ENCODE measurements at regions not wholly inside any gene's neighbourhood (a gene's known extent, or its start where the extent isn't known, plus 50 kb on each side); places are given as distances from the start of the nearest gene placed in this dataset.
"Not testable (repeated sequence)": the region's sequence is repeated elsewhere in the genome, so short reads cannot be mapped to it uniquely, and the experiment has no call there.

DNA sequence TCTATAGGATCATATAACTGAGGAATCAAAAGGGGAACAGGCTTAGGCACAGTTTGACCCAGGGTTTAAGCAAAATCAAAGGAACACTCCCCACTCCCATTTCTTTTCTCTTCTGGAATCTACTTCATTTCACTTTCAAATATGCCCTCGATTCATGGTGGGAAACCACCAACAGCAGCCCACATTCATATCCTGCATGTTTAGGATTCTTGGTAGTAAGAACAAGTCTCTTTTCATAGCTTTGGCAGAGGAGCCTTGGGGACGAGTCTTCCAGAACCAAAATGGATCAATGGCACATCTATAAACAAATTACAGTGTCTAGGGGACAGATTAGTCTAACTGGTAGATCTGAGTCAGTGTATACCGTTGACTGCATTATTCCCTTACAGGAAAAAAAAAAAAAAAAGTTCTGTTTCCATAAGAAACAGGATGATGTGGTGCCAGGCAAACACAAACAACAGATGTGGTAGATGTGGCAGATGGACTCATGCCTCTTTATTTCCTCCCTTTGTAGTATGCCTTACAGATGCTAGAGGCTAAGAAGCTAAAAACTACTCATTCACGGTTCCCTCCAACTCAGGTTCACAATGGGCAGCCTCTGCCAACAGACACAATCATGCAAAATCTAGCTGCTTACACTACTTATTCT, 578.3 kb upstream of the ADAMTS9 start:
- H3K9ac ChIP-seq (ENCODE audit: low read depth in 1 of 3, low read length in 3 of 3), result no peak overlapping the region
- no peak overlapping the region for H3K4me3 ChIP-seq (ENCODE audit: low read length in 3 of 3)
- no peaks in the 10 kb centered on the region for H3K27me3 ChIP-seq (ENCODE audit: control insufficient read depth in 3 of 3, insufficient read depth in 3 of 3, low read length in 3 of 3)
- H3K9me3 ChIP-seq (ENCODE audit: control insufficient read depth in 3 of 3, low read length in 3 of 3), result no peaks in the 10 kb centered on the region
- H3K36me3 ChIP-seq (ENCODE audit: control insufficient read depth in 3 of 3, insufficient read depth in 3 of 3, low read length in 3 of 3), result no peaks in the 10 kb centered on the region
- no peak overlapping the region for H3K27ac ChIP-seq (ENCODE audit: low read depth, low read length)
- H3K4me1 ChIP-seq (ENCODE audit: control insufficient read depth in 3 of 3, insufficient read depth in 3 of 3, low read length in 3 of 3), result no peaks in the 10 kb centered on the region

DNA sequence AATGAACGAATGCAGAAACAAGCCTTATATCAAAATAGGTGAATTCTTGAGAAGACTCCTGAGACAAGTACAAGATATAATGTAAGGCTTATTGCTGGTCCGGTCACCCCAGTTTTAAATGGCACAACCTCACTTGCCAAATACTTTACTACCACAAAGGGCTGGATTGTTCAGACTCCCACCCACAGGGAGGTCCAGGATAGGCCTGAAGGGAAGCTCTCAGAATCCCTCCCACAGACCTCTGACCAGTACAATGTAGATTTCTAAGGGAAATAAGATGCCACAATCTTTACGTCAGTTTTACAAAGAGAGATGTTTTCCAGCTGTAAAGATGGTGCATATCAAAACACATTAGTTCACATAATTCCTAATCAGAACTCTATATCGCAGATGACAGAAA, 577.7 kb upstream of the ADAMTS9 start:
- no peaks in the 10 kb centered on the region for H3K27me3 ChIP-seq (ENCODE audit: control insufficient read depth in 3 of 3, insufficient read depth in 3 of 3, low read length in 3 of 3)
- H3K36me3 ChIP-seq (ENCODE audit: control insufficient read depth in 3 of 3, insufficient read depth in 3 of 3, low read length in 3 of 3), result no peaks in the 10 kb centered on the region
- H3K4me3 ChIP-seq (ENCODE audit: low read length in 3 of 3), result no peak overlapping the region
- H3K4me1 ChIP-seq (ENCODE audit: control insufficient read depth in 3 of 3, insufficient read depth in 3 of 3, low read length in 3 of 3), result no peaks in the 10 kb centered on the region
- no peak overlapping the region for H3K9ac ChIP-seq (ENCODE audit: low read depth in 1 of 3, low read length in 3 of 3)
- H3K9me3 ChIP-seq (ENCODE audit: control insufficient read depth in 3 of 3, low read length in 3 of 3), result no peaks in the 10 kb centered on the region
- H3K27ac ChIP-seq (ENCODE audit: low read depth, low read length), result no peak overlapping the region

DNA sequence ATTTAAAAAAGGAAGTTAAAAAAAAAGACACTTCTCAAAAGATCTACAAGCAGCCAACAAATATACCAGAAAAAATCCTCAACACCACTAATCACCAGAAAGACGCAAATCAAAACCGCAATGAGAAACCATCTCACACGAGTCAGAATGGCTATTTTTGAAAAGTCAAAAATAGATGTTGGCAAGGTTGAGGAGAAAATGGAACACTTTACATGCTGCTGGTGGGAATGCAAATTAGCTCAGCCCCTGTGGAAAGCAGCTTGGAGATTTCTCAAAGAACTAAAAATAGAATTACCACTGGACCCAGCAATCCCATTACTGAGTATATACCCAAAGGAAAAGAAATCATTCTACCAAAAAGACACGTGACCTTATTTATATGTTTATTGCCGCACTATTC, 574.7 kb upstream of the ADAMTS9 start:
- Histone ChIP-seq H3K9ac (ENCODE audit: low read depth in 1 of 3, low read length in 3 of 3) (no peak overlapping the region), H3K27me3 (ENCODE audit: control insufficient read depth in 3 of 3, insufficient read depth in 3 of 3, low read length in 3 of 3) (no peaks in the 10 kb centered on the region)

DNA sequence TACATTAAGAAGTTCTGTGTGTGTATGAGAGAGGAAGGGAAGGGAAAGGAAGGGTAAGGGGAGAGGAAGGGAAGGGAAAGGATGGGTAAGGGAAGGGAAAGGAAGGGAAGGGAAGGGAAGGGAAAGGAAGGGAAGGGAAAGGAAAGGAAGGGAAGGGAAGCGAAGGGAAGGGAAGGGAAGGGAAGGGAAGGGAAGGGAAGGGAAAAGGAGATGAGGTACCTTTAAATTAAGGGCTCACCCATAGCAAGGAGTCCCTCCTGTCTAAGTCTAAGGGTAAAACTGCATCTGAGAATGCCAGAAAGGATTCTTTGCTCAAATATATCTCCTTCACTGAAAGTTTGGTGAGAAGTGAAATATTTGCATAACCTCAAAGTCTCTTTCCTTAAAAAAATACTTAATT, 572.1 kb upstream of the ADAMTS9 start:
- Histone ChIP-seq H3K4me1 (ENCODE audit: control insufficient read depth in 3 of 3, insufficient read depth in 3 of 3, low read length in 3 of 3) (no peaks in the 10 kb centered on the region), H3K4me3 (ENCODE audit: low read length in 3 of 3) (no peak overlapping the region), H3K27ac (ENCODE audit: low read depth, low read length) (no peak overlapping the region), H3K9me3 (ENCODE audit: control insufficient read depth in 3 of 3, low read length in 3 of 3) (no peaks in the 10 kb centered on the region), H3K9ac (ENCODE audit: low read depth in 1 of 3, low read length in 3 of 3) (no peak overlapping the region), H3K27me3 (ENCODE audit: control insufficient read depth in 3 of 3, insufficient read depth in 3 of 3, low read length in 3 of 3) (no peaks in the 10 kb centered on the region), H3K36me3 (ENCODE audit: control insufficient read depth in 3 of 3, insufficient read depth in 3 of 3, low read length in 3 of 3) (no peaks in the 10 kb centered on the region)

More for the DNA sequence above, 574.7 kb upstream of the ADAMTS9 start:
- Histone ChIP-seq H3K36me3 (ENCODE audit: control insufficient read depth in 3 of 3, insufficient read depth in 3 of 3, low read length in 3 of 3) (no peaks in the 10 kb centered on the region), H3K4me3 (ENCODE audit: low read length in 3 of 3) (no peak overlapping the region), H3K9me3 (ENCODE audit: control insufficient read depth in 3 of 3, low read length in 3 of 3) (no peaks in the 10 kb centered on the region), H3K4me1 (ENCODE audit: control insufficient read depth in 3 of 3, insufficient read depth in 3 of 3, low read length in 3 of 3) (no peaks in the 10 kb centered on the region), H3K27ac (ENCODE audit: low read depth, low read length) (no peak overlapping the region)

DNA sequence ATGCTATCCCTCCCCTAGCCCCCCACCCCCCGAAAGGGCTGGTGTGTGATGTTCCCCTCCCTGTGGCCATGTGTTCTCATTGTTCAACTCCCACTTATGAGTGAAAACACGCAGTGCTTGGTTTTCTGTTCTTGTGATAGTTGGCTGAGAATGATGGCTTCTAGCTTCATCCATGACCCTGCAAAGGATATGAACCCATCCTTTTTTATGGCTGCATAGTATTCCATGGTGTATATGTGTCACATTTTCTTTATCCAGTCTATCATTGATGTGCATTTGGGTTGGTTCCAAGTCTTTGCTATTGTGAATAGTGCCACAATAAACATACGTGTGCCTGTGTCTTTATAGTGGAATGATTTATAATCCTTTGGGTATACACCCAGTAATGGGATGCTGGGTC, 565.1 kb upstream of the ADAMTS9 start:
- not testable (repeated sequence) for H3K27me3 ChIP-seq (ENCODE audit: control insufficient read depth in 3 of 3, insufficient read depth in 3 of 3, low read length in 3 of 3); H3K4me3 ChIP-seq (ENCODE audit: low read length in 3 of 3); H3K27ac ChIP-seq (ENCODE audit: low read depth, low read length); H3K4me1 ChIP-seq (ENCODE audit: control insufficient read depth in 3 of 3, insufficient read depth in 3 of 3, low read length in 3 of 3); H3K36me3 ChIP-seq (ENCODE audit: control insufficient read depth in 3 of 3, insufficient read depth in 3 of 3, low read length in 3 of 3); H3K9me3 ChIP-seq (ENCODE audit: control insufficient read depth in 3 of 3, low read length in 3 of 3); H3K9ac ChIP-seq (ENCODE audit: low read depth in 1 of 3, low read length in 3 of 3)

DNA sequence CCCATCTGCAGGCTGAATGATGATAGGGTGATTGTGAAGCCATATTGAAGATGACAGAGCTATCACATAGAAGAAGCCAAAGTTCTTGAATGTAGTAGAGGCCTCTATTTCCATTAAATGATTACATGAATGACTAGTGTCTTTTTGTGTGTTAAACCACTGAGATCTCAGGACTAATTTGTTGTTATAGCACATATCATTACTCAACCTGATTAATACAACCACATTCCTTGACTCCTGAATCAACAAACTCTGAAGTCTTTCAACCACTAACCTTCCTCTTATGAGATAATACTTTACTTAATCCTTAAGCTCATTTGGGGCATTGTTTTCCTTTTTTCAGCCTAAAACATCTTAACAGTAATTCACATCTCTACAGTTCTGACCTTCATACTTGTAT, 564.5 kb upstream of the ADAMTS9 start:
- no peak overlapping the region for H3K27ac ChIP-seq (ENCODE audit: low read depth, low read length)
- H3K27me3 ChIP-seq (ENCODE audit: control insufficient read depth in 3 of 3, insufficient read depth in 3 of 3, low read length in 3 of 3), result no peaks in the 10 kb centered on the region
- H3K9ac ChIP-seq (ENCODE audit: low read depth in 1 of 3, low read length in 3 of 3), result no peak overlapping the region
- no peaks in the 10 kb centered on the region for H3K4me1 ChIP-seq (ENCODE audit: control insufficient read depth in 3 of 3, insufficient read depth in 3 of 3, low read length in 3 of 3)
- no peak overlapping the region for H3K4me3 ChIP-seq (ENCODE audit: low read length in 3 of 3)
- no peaks in the 10 kb centered on the region for H3K36me3 ChIP-seq (ENCODE audit: control insufficient read depth in 3 of 3, insufficient read depth in 3 of 3, low read length in 3 of 3)
- no peaks in the 10 kb centered on the region for H3K9me3 ChIP-seq (ENCODE audit: control insufficient read depth in 3 of 3, low read length in 3 of 3)

DNA sequence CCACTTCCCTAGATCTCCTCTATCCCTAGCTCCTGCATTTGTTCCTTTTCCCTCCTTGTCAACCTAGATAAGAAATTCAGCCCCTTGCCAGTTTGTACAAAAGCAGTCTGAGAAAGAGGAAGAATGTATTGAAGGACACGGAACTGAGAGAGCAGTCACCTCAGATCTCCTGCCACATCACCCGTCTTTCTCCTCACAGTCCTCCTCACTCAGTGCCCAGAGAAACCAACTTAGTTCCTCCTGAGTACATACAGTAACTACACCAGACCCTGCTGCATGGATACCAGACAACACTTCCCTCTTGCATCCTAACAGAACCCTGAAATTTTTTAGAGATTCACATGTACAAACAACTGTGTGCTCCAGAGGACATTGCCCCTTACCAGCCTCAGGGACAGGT, 563.6 kb upstream of the ADAMTS9 start:
- H3K36me3 ChIP-seq (ENCODE audit: control insufficient read depth in 3 of 3, insufficient read depth in 3 of 3, low read length in 3 of 3), result no peaks in the 10 kb centered on the region
- H3K4me1 ChIP-seq (ENCODE audit: control insufficient read depth in 3 of 3, insufficient read depth in 3 of 3, low read length in 3 of 3), result no peaks in the 10 kb centered on the region
- no peak overlapping the region for H3K9ac ChIP-seq (ENCODE audit: low read depth in 1 of 3, low read length in 3 of 3)
- no peak overlapping the region for H3K27ac ChIP-seq (ENCODE audit: low read depth, low read length)
- H3K9me3 ChIP-seq (ENCODE audit: control insufficient read depth in 3 of 3, low read length in 3 of 3), result no peaks in the 10 kb centered on the region
- H3K4me3 ChIP-seq (ENCODE audit: low read length in 3 of 3), result no peak overlapping the region
- no peaks in the 10 kb centered on the region for H3K27me3 ChIP-seq (ENCODE audit: control insufficient read depth in 3 of 3, insufficient read depth in 3 of 3, low read length in 3 of 3)

DNA sequence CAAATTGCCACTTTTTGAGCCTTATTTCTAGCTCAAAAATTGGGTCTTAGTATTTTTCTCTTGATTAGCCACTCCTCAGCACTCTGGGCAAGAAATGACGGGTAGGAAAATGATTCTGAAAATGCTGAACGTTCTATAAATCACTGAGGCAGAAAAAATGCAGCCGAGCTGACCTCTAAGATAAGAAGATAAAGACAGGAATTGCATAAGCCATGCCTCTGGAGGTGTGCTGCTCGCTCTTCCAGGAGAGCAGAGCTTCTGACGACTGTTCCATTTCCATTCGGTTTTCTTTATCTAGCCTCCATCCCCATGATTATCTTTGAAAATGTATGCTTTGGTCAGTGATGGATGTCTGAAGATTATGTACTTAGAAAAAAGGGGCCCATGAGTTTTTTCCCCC, 558.8 kb upstream of the ADAMTS9 start:
- H3K9ac ChIP-seq (ENCODE audit: low read depth in 1 of 3, low read length in 3 of 3), result no peak overlapping the region
- no peak overlapping the region for H3K4me3 ChIP-seq (ENCODE audit: low read length in 3 of 3)
- H3K9me3 ChIP-seq (ENCODE audit: control insufficient read depth in 3 of 3, low read length in 3 of 3), result no peaks in the 10 kb centered on the region
- H3K36me3 ChIP-seq (ENCODE audit: control insufficient read depth in 3 of 3, insufficient read depth in 3 of 3, low read length in 3 of 3), result no peaks in the 10 kb centered on the region
- H3K27me3 ChIP-seq (ENCODE audit: control insufficient read depth in 3 of 3, insufficient read depth in 3 of 3, low read length in 3 of 3), result no peaks in the 10 kb centered on the region
- H3K4me1 ChIP-seq (ENCODE audit: control insufficient read depth in 3 of 3, insufficient read depth in 3 of 3, low read length in 3 of 3), result peaks cover 0 to 2% (median 0%) of the 10 kb centered on the region in 3 donors
- no peak overlapping the region for H3K27ac ChIP-seq (ENCODE audit: low read depth, low read length)

DNA sequence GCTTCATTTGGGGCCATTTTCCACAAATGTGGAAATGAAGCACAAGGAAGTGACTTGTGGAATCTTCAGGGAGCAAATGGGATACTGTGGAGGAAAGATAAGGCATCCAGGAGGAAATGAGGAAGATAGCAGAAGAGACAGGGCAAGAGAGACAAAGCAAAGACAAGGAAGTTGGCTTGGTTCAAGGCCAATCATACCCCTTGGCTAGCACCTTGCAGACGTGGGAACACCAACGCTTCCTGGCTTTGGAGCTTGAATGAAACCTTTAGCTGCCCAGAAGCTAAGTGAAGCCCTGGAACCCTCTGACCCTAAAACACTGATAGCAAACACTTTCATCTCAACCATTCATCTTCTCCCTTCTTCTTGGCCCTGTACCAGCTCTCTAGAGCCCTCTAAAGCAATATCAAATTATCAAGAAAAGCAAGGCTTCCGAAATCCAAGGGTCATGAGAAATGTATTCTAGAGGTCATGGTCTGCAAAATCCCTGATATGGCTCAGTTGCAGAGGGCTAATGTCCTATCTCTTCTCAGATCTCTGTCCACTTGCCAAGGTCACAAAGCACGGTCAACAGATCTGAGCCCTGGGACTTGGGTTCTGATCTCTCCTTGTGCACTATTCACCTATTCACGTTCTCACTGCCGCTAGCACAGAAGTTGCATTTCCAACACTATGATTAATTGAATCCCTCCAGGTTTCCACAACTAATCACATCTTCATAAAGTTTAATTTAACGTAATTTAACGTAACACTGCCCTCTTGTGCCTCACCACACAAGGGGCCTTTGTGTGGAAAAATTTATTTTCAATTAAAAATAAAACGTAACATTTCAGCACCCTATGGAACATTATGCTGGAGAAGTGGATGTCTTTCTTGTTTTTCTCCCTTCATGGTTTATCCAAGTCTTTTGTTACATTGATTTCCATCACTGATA, 557.6 kb upstream of the ADAMTS9 start:
- Histone ChIP-seq H3K36me3 (ENCODE audit: control insufficient read depth in 3 of 3, insufficient read depth in 3 of 3, low read length in 3 of 3) (no peaks in the 10 kb centered on the region), H3K27ac (ENCODE audit: low read depth, low read length) (no peak overlapping the region)

DNA sequence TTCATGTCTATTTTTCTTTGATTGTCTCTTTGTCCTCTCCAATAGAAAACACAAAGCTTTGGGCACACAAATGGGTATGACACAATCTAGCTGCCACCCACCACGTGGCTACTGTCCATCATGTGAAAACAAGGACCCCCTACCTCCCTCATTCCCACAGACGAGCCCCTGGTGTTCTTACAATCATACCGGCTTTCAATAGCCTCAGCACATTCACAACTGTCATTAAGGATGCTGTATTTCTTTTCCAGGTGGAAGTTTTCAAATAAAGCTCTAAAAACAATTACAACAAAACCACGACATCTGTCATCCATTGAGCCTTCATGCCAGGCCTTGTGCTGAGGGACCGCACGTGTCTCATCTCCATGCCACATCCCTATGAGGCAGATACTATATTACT, 552.6 kb upstream of the ADAMTS9 start:
- H3K4me3 ChIP-seq (ENCODE audit: low read length in 3 of 3), result no peak overlapping the region
- no peak overlapping the region for H3K27ac ChIP-seq (ENCODE audit: low read depth, low read length)
- no peaks in the 10 kb centered on the region for H3K4me1 ChIP-seq (ENCODE audit: control insufficient read depth in 3 of 3, insufficient read depth in 3 of 3, low read length in 3 of 3)
- H3K27me3 ChIP-seq (ENCODE audit: control insufficient read depth in 3 of 3, insufficient read depth in 3 of 3, low read length in 3 of 3), result no peaks in the 10 kb centered on the region
- no peaks in the 10 kb centered on the region for H3K9me3 ChIP-seq (ENCODE audit: control insufficient read depth in 3 of 3, low read length in 3 of 3)
- no peaks in the 10 kb centered on the region for H3K36me3 ChIP-seq (ENCODE audit: control insufficient read depth in 3 of 3, insufficient read depth in 3 of 3, low read length in 3 of 3)
- no peak overlapping the region for H3K9ac ChIP-seq (ENCODE audit: low read depth in 1 of 3, low read length in 3 of 3)

More for the DNA sequence above, 557.6 kb upstream of the ADAMTS9 start:
- Histone ChIP-seq H3K27me3 (ENCODE audit: control insufficient read depth in 3 of 3, insufficient read depth in 3 of 3, low read length in 3 of 3) (no peaks in the 10 kb centered on the region), H3K4me1 (ENCODE audit: control insufficient read depth in 3 of 3, insufficient read depth in 3 of 3, low read length in 3 of 3) (peaks cover 0 to 2% (median 0%) of the 10 kb centered on the region in 3 donors), H3K4me3 (ENCODE audit: low read length in 3 of 3) (no peak overlapping the region), H3K9me3 (ENCODE audit: control insufficient read depth in 3 of 3, low read length in 3 of 3) (no peaks in the 10 kb centered on the region), H3K9ac (ENCODE audit: low read depth in 1 of 3, low read length in 3 of 3) (no peak overlapping the region)
